HG03025 (cell line): ENCODE measurements at regions not wholly inside any gene's neighbourhood (a gene's known extent, or its start where the extent isn't known, plus 50 kb on each side); places are given as distances from the start of the nearest gene placed in this dataset.

ENCODE experiments used
- ATAC-seq: cut with Tn5 transposase; IDR thresholded peaks from one replicate; pipeline ENCODE4 v1.9.1; 2021; ENCODE audit warnings: mild to moderate bottlenecking, moderate library complexity; ENCODE audit not compliant: unreplicated experiment, low FRiP score

DNA sequence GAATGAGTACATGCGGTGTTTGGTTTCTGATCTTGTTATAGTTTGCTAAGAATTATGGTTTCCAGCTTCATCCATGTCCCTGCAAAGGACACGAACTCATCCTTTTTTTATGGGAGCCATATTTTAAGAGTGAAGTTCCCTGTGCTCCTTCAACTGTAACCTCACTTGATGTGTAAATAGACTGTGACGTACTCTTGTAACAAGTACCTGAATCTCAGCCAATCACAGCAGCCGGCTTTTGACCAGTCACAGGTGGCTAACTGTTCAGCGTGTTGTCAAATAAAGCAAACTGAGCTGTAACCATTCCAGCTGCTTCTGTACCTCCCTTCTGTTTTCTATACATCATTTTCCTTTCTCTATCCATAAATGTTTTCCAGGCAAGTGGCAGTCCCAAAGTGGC, 774.3 kb upstream of the HS6ST1 start:
- ATAC-seq, result no peak

GRCh38 chr2:129101186-129101585, 782.5 kb upstream of the HS6ST1 start:
- ATAC-seq, result no peak

GRCh38 chr2:129103936-129104878, 785.5 kb upstream of the HS6ST1 start:
- no peak for ATAC-seq

GRCh38 chr2:129112181-129112580, 793.5 kb upstream of the HS6ST1 start:
- no peak for ATAC-seq

DNA sequence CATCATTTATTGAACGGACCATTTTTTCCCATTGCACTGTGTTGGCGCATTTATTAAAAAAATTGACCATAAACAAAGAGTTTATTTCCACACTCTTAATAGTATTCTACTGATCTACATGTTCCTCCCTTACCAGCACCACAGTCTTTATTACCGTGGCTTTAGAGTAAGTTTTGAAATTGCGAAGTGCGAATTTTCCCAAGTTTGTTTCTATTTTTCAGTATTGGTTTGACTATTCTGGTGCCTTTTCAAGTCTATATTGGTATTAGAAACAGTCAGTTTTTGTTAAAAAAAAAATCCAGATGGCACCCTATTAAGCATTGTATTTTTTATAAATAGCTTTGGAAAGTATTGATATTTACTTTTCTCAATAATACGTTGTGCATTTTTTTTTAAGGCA, 795.1 kb upstream of the HS6ST1 start:
- no peak for ATAC-seq

DNA sequence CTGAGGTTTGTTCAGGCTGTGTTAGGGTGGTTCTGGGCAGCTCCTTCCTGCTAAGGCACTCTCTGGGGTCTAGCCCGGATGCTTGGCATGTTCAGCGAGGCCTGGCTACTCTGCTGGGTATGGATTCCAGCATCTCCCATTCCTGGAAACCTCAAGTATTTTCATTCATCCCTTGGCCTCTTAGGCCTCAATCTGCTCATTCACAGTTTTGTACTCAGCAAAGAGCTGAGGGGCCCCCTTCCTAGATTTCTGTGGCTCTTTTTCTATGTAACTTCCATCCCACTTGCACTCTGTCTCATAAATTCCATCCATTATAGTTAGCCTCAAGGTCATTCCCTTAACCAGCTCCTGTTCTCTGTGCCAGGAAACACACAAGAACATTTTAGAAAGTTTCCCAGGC, 798.8 kb upstream of the HS6ST1 start:
- ATAC-seq, result no peak

DNA sequence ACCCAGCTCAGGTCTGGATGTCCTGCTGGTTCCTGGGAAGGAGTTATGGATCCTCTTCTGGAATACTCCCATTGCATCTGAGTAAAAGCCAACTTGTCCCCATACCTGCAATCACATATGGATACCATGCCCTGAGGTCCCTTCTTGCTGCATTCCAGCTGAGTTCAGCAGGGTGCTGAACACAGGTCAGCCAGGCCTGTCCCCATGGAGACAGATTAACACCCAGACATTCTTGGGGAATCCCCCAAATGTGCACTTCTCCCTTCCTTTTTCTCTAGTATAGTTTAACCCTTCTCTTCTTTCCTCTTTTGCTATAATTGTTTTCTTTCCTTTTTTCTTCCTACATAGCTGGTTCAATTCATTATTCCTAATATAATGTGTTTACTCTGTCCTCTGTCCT, 799.6 kb upstream of the HS6ST1 start:
- no peak for ATAC-seq

GRCh38 chr2:129129087-129129486, 810.4 kb upstream of the HS6ST1 start:
- no peak for ATAC-seq

DNA sequence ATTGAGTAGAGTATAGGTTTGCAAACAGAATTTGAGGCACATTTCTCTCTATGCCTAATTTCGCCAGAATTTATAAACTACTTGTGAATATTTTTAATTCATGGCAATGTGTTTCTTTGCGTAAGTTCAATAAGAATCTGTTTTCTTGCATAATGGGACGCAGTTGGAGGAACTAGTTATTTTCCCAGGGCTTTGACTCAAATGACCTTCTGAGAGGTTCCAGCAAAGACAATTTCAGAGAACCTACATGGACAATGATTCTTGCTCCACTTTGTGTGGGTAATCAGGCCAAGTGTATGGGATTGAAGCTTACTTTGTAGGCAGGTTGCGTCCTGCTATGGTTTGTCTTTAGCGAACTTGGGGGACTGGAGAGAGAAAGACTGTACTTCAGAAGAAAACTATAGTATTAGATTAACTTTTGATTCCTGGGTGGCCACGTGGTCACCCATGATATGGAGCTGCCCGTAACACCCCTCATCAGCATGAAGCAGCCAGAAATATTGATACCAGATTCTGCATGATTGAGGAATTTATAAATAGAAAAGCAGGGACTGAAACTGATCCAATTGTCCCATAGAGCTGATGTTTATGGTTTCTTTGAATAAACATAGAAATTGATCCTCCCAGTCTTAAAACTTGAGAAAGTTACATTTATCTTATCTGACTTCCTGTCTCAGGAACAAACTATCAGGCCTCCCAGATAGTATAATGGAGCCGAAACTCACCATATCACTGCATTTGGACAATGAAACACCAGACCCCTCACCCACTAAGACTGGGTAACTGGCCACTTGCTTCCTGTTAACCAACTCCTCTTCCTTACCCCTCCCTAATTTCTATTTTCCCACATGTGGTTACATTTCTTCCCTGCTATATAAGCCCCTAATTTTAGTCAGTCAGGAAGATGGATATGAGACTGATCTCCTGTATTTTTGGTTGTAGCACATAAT, 815.3 kb upstream of the HS6ST1 start:
- no peak for ATAC-seq

DNA sequence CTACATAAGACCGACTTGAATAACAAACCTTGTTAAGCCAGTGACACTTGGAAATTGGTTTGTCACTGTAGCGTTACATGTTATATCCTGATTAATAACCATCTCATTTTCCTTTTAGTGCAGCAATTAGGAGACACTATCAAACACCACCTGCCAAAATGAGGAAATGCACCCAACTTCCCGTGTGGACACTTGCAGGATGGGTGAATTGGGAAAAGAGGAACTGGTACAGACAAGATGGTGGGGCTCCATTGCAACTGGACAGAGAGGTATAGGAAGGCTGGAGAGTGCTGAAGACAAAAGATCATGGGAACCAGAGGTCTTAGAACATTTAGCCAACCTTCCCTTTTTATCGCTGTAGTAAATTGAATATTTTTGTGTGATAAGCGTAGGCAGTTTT, 816.3 kb upstream of the HS6ST1 start:
- ATAC-seq, result no peak

DNA sequence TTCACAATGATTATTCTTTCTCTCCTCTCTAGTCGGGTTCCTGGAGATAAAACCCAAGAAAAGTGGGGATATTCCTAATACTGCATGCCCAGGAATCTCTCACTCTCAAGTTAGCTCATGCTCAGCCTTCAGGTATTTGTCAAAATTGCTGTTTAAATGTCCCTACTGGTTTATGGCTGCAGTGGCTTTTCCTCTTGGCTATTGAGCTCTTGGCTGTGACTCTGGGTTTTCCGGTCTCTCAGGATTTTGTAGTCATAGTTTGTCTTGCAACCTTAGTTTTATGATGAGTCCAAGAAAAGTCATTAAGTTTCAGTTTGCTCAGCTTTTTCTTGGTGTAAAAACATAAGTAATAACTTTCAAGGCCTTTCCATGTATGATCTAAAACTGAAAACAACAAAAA, 820.7 kb upstream of the HS6ST1 start:
- ATAC-seq, result no peak

DNA sequence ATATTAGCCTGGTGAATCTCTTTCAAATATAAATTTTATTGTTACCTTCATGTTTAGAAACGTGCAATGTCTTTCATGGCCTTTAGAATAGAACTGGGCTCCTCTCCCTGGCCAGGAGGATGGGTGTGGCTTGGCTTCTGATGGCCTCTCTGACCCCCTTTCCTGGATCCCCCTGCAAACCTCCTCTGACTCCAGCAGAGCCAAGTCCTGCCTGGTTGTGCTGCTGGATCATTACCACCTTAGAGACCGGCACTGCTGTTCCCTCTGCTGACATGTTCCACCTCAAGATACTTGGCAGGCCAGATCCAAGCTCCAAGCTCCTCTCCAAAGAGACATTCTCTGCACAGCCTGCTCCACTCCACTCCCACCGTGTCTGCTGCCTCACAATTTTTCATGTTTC, 823.8 kb upstream of the HS6ST1 start:
- no peak for ATAC-seq

GRCh38 chr2:129144082-129144791, 825.6 kb upstream of the HS6ST1 start:
- ATAC-seq, result no peak

DNA sequence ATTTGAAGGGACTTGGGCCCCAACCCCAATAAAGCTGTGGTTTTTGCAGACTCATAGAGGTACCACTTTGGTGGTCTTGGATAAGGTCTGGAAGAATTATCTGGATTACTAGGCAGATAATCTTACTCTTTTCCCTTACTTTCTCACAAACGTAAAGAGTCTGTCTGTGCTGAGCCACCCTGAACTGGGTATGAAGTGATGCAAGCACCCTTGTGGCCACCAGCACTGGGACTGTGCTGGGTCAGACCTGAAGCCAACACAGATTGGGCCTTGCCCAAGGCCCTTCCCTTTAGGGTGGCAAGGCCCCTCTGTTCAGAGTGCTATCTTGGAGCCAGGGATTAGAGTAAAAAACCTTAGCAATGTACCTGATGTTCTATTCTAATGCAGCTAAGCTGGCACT, 827.0 kb upstream of the RAB6C start:
- ATAC-seq, result no peak

GRCh38 chr2:129160879-129161278, 818.6 kb upstream of the RAB6C start:
- no peak for ATAC-seq

DNA sequence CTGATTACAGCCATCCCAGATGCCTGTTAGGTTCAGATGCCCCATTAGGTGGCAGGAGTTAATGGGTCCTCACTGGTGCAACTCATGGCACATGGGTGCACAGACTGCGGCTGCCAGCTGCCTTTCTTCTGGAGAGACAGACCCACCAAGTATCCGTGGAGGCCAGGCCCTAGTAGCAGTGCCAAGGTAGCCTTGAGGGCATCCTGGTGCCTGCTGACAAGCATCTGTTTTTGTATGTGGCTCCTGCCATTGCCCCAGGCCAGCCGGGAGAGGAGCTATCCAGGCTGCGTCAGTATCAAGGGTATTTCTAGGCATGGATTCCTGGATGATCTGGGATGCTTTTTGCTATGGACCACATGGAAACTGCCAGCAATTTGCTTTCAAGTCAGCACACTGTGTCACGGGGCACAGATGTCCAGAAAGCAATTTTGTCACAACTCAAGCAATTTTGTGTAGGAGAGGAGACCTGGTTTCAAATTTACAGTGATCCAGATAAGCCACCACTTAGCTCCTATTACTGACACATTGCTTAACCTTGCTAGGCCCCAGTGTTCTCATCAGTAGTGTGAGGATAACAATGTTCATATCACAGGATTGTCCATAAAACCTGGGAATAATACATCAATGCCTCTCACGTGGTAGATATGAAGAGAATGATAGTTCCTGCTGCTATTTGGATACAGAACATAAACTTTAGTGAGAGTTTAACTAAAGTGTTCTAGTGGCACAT, 815.1 kb upstream of the RAB6C start:
- no peak for ATAC-seq

DNA sequence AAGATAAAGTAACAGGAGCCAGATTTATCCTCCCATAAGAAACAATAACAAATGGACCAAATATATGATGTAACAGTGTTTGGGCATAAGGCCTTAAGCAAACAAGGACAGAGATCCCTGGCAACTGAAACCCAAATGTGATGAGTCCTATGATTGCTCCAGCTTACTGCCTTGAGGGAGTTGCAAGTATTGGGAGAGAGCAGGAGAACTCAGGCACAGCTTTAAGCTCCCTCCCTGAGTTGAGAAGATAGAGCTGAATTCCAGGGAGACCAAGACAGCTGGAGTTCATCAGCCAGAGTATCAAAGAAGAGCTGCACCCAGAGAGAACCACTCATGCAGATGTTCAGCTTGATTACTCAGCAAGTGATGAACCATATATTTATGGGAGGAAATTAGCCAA, 814.5 kb upstream of the RAB6C start:
- no peak for ATAC-seq

DNA sequence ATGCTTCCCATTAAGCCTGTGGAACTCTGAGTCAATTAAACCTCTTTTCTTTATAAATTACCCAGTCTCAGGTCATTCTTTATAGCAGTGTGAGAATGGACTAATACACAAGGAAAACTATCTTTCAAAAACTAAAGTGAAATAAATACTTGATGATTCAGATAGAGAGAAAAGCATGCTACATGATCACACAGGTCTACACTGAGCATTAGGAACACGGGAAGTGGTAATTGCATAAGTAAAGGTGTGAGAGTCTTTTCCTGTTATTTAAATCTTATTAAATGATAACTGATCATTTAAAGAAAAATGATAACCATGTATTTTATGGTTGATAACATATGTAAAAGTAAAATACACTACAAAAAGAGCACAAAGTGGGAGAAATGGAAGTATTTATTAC, 812.0 kb upstream of the RAB6C start:
- ATAC-seq, result no peak

DNA sequence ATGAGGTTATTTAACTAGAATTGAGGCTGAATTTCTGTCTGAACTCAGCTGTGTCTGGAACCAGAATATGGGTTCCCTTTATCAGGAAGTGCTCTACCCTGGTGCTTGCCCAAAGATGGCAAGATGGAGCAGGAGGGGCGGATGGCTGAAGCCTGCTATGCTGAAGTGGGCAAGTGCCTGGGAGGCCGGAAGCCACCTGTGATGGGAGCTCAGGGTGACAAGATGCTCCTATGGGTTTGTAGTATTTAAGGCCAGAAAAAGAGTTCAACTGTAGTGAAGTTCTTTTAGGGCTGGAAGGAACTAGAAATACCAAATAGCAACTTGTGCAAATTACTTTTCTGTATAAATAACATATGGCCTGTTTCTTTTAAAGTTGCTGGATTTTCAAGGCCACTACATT, 808.9 kb upstream of the RAB6C start:
- no peak for ATAC-seq

DNA sequence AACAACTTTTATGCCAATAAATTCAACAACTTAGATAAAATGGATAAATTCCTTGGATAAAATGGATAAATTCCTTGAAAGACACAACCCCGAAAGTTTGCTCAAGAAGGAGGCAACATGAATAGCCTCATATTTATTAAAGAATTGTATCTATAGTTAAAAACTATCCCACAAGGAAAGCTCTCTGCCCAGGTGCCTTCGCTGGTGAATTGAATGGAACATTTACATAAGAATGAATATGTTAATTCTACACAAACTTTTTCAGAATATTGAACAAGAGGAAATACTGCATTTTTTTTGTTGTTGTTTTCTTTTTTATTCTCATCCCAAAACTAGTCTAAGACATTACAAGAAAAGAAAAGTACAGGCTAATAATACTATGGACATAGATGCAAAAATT, 805.3 kb upstream of the RAB6C start:
- no peak for ATAC-seq
